Lung (tissue), 11 donors: ENCODE measurements at regions not wholly inside any gene's neighbourhood (a gene's known extent, or its start where the extent isn't known, plus 50 kb on each side); places are given as distances from the start of the nearest gene placed in this dataset.
A peak's percentile ranks its signal among the peaks of the same experiment; 100 is the strongest.

Experiments used
- ATAC-seq: fragments of 200-7000 bp; cut with Tn5 transposase; one replicate; pipeline ENCODE4 v1.9.1; 2020; ENCODE audit warnings: moderate number of reproducible peaks; ENCODE audit not compliant: insufficient read depth, low FRiP score
- DNase-seq, 3 donors: peaks; one replicate each; pipeline ENCODE4 v3.0.0-alpha.2; 2013 to 2017
- H3K27ac ChIP-seq, 2 donors: one replicate each; pipeline ENCODE4 v1.5.1; 2013; ENCODE audit warnings: mild to moderate bottlenecking in 2 of 2, moderate library complexity in 2 of 2, control low read depth in 1 of 2, inconsistent platforms in 1 of 2, low read depth in 1 of 2, low read length in 1 of 2
- H3K27me3 ChIP-seq, 3 donors: one replicate each; pipeline ENCODE4 v1.5.1; 2013; ENCODE audit warnings: low read length in 2 of 3; ENCODE audit not compliant: control insufficient read depth in 3 of 3, insufficient read depth in 3 of 3
- H3K36me3 ChIP-seq, 4 donors: one replicate each; pipeline ENCODE4 v1.5.1; 2013; ENCODE audit warnings: low read length in 4 of 4, mild to moderate bottlenecking in 1 of 4, moderate library complexity in 1 of 4; ENCODE audit not compliant: control insufficient read depth in 4 of 4, insufficient read depth in 4 of 4
- H3K4me1 ChIP-seq, 5 donors: one replicate each; pipeline ENCODE4 v1.5.1; 2013; ENCODE audit warnings: low read length in 5 of 5, mild to moderate bottlenecking in 2 of 5, moderate library complexity in 1 of 5; ENCODE audit not compliant: control insufficient read depth in 5 of 5, insufficient read depth in 5 of 5
- H3K4me3 ChIP-seq: one replicate; pipeline ENCODE4 v1.5.1; 2013; ENCODE audit warnings: mild to moderate bottlenecking, control low read depth, moderate library complexity
- H3K9ac ChIP-seq, 2 donors: one replicate each; pipeline ENCODE4 v1.5.1; 2013; ENCODE audit warnings: low read length in 2 of 2, control low read depth in 1 of 2; ENCODE audit not compliant: insufficient read depth in 1 of 2
- H3K9me3 ChIP-seq, 4 donors: one replicate each; pipeline ENCODE4 v1.5.1; 2013; ENCODE audit warnings: low read length in 3 of 4, mild to moderate bottlenecking in 1 of 4, moderate library complexity in 1 of 4; ENCODE audit not compliant: control insufficient read depth in 4 of 4, insufficient read depth in 3 of 4
- CTCF ChIP-seq: IDR thresholded peaks from 2 replicates; pipeline ENCODE4 v1.5.1; 2012; ENCODE audit warnings: mild to moderate bottlenecking; ENCODE audit errors: control extremely low read depth, extremely low read depth
- WGBS, 2 donors: extraction: QIAGEN DNeasy Blood & Tissue Kit; methylation state at CpG; one replicate each; pipeline ENCODE4 v1.1.7; 2013; 5-methylcytosine and 5-hydroxymethylcytosine counted together
- donor health status: control.
- donor health status: control.
- donor health status: Bipolar disorder and iron deficiency.
- donor health status: healthy.
- donor health status: DM: yes; HTN: yes; CAD: no.

GRCh38 chr4:26238426-26238777 lies 82.4 kb upstream of the RBPJ start:
- peak overlapping the region in 1 of 2 donors; percentile 29 for H3K9ac ChIP-seq
- H3K4me1 ChIP-seq, result peaks cover 0 to 27% (median 6%) of the 10 kb centered on the region in 5 donors
- TF ChIP-seq CTCF, result no peak
- no peaks in the 10 kb centered on the region for H3K27me3 ChIP-seq
- H3K4me3 ChIP-seq, result no peak overlapping the region
- H3K27ac ChIP-seq, result no peak overlapping the region
- no peaks in the 10 kb centered on the region for H3K36me3 ChIP-seq
- no peak for ATAC-seq
- peaks cover 0 to 2% (median 0%) of the 10 kb centered on the region in 4 donors for H3K9me3 ChIP-seq
- WGBS, 2 donors, result 49 to 70% methylated on average over 4 of the region's 4 CpGs
- no peak for DNase-seq

GRCh38 chr4:26238778-26239679 lies 81.8 kb upstream of the RBPJ start:
- peak in 2 of 3 donors; percentile 57 to 64 for DNase-seq
- Histone ChIP-seq H3K27me3 (no peaks in the 10 kb centered on the region), H3K9me3 (peaks cover 0 to 2% (median 0%) of the 10 kb centered on the region in 4 donors), H3K4me3 (no peak overlapping the region), H3K27ac (no peak overlapping the region), H3K36me3 (no peaks in the 10 kb centered on the region), H3K9ac (peak overlapping the region; percentile 7 to 29), H3K4me1 (peaks cover 0 to 27% (median 6%) of the 10 kb centered on the region in 5 donors)
- WGBS, 2 donors, result 50 to 74% methylated on average over 12 of the region's 12 CpGs
- no peak for ATAC-seq
- TF ChIP-seq CTCF, result no peak

GRCh38 chr4:26239801-26240200 lies 81.0 kb upstream of the RBPJ start:
- no peaks in the 10 kb centered on the region for H3K27me3 ChIP-seq
- no peak overlapping the region for H3K9ac ChIP-seq
- no peaks in the 10 kb centered on the region for H3K36me3 ChIP-seq
- no peak overlapping the region for H3K4me3 ChIP-seq
- H3K4me1 ChIP-seq, result peaks cover 0 to 27% (median 6%) of the 10 kb centered on the region in 5 donors
- DNase-seq (no peak), ATAC-seq (no peak)
- H3K27ac ChIP-seq, result no peak overlapping the region
- H3K9me3 ChIP-seq, result peaks cover 0 to 2% (median 0%) of the 10 kb centered on the region in 4 donors
- 74 to 80% methylated on average over 5 of the region's 5 CpGs for WGBS, 2 donors
- no peak for TF ChIP-seq CTCF
